NCI-H2081 (cell line): ENCODE measurements at regions not wholly inside any gene's neighbourhood (a gene's known extent, or its start where the extent isn't known, plus 50 kb on each side); places are given as distances from the start of the nearest gene placed in this dataset.

ENCODE experiments used
- DNase-seq, 2 experiments: peaks; one replicate each; lab custom pipeline; 2025; lab: John Stamatoyannopoulos, UW

DNA sequence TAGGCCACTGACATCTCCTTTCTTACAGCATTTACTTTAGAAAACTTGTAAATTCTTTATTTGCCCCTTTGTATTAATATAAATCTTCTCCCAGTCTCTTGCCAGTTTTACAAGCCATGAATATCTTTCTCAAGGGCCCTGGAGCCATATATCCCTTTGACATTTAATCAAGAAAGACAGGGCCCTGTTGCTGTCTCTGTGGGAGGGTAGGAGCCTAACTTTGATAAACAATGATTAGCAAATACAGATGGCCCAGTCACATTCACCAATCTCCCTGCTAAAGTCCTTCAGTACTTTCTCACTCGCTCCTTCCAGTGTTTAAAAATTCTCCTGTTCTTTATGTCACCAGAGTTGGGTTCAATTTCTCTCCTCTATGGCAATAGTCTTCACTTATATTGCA, 479.8 kb upstream of the USP15 start:
- no peak for DNase-seq

DNA sequence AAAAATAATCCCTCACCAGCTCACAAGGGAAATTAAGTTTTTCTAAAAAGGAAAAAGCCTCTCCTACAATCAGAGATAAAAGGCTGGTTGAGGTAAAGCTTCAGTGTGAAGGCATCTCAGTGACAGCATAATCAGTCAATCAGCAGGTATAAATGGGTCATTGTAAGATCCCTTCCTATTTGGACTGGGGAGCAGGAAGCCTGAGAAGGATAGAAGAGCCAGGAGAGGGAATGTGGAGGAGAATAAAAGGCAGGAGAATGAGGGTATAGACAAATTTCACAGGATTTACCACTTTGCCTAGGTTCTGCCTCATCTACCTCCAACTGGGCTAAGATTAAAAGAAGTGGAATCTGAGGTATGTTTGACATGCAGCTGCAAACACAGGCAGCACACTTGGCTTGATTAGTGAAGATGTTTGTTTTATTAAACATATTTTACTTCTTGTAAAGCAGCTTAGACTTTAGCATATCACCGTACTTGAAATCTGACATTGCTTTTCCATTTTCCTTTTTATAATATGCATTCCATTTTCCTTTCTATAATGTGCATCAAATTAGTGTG, 479.1 kb upstream of the USP15 start:
- DNase-seq, result no peak

DNA sequence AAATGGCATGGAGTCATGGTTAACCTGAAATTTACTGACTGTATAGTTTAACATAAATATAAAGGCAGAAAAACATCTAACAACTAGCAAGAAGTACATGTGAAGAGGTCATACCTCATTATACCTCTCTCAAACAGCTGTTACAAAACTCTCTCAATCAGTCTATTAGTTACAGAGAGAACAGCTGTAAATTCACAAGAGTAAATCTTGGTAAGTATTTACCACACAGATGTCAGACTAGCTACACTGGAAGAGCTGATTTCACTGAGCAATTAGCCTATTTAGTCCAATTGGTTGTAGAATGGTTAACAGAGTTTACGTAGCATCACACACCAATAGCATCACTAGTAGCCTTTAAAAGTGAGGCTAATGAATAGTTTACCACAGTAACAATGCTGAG, 463.4 kb upstream of the USP15 start:
- no peak for DNase-seq

DNA sequence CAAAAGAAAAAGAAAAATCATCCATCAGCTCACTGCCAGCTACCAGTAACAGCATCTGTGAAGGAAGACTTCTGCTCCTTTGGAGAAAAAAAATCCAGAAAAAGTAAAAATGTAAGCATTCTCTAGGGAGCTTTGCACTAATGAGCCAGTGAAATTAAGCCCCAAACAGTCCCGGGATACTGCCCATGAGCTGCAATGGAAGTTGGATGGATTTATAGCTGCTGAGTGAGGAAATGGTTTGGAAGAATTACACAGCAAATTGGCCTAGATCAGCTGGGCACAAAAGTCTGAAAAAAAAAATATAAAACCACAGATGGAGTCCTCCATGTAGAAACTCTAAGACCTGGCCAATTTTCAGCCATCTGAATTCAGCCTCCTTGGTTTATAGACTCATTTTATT, 462.9 kb upstream of the USP15 start:
- no peak for DNase-seq

GRCh38 chr12:61798778-61799177, 461.4 kb upstream of the USP15 start:
- no peak for DNase-seq

GRCh38 chr12:61804301-61804700, 455.9 kb upstream of the USP15 start:
- no peak for DNase-seq

DNA sequence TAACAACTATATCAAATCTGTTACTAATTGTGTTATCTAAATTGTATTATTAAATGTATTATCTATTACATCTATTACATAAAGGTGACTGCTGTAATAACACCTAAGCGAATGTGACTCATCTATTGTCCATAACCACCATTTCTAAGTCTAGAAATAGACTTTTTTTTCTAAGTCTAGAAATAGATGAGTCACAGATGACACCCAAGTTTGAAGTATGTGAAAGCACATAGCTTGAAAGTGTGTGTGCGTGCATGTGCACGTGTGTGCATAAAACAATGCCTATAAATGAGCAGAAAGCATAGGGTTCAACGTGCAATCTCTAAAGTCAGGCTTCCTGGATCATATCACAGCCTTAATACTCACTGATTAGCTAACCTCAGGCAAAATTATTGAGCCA, 451.3 kb upstream of the USP15 start:
- no peak for DNase-seq

GRCh38 chr12:61810486-61810885, 449.7 kb upstream of the USP15 start:
- no peak for DNase-seq

- no peak for DNase-seq
Measured at GRCh38 chr12:61821381-61821780, 438.8 kb upstream of the USP15 start.

DNA sequence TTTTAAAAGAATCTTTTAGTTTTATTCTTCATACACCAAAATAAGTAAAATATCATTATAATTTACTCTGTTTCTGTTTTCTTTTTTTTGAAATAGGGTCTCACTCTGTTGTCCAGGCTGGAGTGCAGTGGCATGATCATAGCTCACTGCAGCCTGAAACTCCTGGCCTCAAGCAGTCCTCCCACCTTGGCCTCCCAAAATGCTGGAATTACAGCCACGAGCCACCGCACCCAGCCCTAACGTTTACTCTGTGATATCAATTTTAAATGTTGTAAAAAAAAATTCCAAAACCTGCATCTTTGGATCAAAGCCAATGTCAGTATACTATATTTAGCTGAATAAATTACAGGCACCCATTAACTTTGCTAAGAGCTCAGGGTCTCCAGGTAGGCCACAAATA, 437.1 kb upstream of the USP15 start:
- DNase-seq, result no peak

DNA sequence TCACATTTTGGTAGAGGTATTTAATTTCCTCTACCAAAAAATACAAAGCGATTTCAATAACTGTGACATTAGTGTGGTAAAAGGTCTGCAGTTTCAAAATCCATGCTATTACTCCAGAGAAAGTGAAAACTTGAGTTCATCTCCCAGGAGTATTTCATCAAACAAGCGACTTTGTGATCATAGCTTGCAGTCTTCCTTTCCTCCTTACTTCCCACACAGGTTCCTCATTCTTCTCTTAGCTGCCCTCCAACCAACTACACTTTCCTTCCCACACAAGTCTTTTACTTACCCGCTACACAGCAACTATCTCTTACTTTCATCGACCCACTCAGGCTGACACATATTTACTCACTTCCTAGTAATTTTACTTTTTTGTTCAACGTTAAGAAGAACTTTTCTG, 413.4 kb upstream of the USP15 start:
- no peak for DNase-seq

DNA sequence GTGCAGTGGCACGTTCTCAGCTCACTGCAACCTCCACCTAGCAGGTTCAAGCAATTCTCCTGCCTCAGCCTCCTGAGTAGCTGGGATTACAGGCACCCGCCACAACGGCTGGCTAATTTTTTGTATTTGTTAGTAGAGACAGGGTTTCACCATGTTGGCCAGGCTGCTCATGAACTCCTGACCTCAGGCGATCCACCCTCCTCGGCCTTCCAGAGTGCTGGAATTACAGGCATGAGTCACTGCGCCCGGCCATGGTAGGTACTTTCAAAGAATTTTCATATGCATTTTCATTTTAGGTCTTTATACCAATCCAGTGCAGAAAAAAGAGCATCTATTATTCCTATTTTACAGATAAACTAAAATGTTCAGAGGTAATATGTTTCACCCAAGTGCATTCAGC, 411.3 kb upstream of the USP15 start:
- no peak for DNase-seq

DNA sequence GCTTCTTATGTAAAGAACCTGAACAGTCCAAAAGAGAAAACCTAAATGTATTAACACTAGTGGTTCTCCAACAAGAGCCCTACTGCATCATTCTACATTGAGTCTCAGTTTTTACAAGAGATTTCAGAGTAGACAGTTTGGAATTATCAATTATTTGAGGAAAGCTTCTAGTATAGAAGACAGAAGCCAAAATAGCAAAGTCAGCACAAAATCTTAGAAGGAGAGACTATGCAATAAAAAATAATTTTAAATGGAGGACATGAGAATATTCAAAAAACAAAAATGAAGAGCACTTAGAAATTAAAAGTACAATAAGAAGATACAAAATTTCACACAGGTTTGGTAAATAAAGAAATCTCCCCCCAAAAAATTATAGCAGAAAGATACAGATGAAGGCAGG, 406.3 kb upstream of the USP15 start:
- DNase-seq, result no peak

DNA sequence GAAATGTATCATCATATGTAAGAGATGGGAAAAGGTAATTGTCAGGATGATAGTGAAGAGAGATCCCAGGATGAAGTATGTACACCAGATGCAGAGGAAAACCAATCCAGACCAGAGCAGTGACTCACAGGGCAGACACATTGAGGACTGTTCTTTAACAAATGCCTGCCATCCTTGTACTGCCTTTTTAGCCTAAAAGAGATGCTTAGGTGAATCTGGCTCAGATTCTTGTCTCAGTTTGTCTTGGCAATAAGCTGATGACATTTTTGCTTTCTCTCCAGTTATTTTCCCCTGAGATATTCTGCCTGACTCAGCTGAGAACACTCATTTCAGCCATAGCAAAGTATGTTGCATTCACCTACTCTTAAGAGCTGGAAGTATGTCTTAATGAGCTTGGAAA, 405.3 kb upstream of the USP15 start:
- DNase-seq, result no peak

GRCh38 chr12:61857968-61858367, 402.2 kb upstream of the USP15 start:
- no peak for DNase-seq

DNA sequence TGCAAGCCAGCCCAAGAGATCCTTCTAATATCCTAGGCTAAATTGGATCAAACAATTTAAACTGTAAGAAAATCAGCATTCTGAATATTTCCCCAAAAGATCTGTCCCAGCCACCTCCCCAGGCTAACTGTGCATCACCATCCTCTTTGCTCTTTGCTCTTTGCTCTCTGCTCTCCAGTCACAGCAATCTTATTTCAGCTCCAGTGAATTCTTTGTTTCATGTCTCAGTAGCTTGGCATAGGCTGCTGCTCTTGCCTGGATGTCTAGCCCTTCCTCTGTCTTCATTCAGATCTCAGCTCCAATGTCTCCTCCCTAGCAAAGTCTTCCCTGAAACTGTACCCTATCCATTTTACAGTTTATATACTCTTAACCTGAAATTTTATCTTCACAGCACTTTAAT, 399.8 kb upstream of the USP15 start:
- DNase-seq, result no peak

DNA sequence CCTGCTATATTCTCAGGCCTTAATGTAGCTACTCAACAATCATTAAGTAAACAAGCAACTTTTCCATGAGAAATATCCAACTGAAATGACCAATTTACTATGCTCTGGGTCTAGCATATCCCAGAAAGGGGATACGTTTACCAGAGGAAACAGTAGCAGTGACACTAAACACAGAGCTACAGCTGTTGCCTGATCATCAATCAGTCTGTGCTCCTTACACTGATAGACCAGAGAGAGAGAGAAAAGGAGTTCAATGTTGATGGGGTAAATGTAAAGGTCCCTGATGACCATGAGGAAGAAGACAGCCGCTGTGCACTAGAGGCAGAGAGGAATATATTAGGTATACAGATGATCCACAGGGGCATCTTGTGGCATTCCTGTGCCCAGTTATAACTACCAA, 397.2 kb upstream of the USP15 start:
- DNase-seq, result no peak

GRCh38 chr12:61863811-61864210, 396.4 kb upstream of the USP15 start:
- no peak for DNase-seq

- no peak for DNase-seq
Measured at GRCh38 chr12:61869796-61870195, 390.4 kb upstream of the USP15 start.

GRCh38 chr12:61870658-61871484, 389.3 kb upstream of the USP15 start:
- DNase-seq, result no peak

GRCh38 chr12:61871485-61871810, 388.8 kb upstream of the USP15 start:
- DNase-seq, result no peak

DNA sequence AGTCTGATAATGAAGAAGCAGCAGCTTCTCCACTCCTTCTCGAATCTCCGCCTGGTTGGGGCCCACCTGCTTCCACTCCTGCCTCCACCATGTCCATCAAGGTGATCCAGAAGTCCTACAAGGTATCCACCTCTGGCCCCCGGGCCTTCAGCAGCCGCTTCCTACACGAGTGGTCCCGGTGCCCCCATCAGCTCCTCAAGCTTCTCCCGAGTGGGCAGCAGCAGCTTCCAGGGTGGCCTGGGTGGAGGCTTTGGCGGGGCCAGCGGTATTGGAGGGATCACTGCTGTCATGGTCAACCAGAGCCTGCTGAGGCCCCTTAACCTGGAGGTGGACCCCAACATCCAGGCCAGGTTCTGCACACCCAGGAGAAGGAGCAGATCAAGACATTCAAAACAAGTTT, 381.0 kb upstream of the USP15 start:
- no peak for DNase-seq

GRCh38 chr12:61880186-61880585, 380.0 kb upstream of the USP15 start:
- DNase-seq, result no peak

DNA sequence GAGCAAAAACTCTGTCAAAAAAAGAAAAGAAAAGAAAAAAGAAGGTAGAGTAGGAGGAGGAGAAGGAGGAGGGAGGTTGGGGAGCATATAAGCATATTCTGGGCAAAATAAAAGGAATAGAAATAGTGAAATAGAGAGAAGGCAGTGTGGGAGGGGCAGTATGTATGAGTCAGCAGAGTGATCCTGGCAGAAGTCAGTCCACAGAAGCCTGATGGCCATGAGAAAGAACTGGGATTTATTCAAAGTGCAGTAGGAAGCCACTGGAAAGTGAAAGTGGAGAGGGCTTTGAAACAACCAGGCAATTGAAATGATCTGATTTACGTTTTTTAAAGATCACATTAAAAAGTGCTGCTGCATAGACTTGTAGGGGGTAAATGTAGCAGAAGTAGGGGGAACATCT, 368.6 kb upstream of the USP15 start:
- no peak for DNase-seq
